ENCODE measurements at regions not wholly inside any gene's neighbourhood (a gene's known extent, or its start where the extent isn't known, plus 50 kb on each side); places are given as distances from the start of the nearest gene placed in this dataset.

DNA sequence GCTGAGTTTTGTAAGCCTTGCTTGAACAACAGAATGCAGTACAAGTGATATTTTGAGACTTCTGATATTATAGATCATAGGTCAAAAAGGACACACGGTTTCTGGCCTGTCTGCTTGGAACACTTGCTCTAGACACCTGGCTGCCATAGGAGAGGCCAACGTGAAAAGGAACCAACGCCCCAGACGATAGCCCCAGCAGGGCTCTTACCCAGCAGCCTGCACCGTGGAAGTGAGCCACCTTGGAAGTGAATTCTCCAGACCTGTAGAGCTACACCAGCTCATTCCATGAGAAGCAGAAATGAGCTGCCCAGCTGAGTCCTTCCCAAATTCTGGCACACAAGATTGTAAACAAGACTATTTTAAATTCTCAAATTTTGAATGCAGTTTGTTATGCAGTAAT, 323.1 kb downstream of the FBXO8 start:
- no peak for TF ChIP-seq CBX8 (IDR thresholded peaks at IDR 0.05; ENCODE audit: borderline replicate concordance, low read depth, low read length)
- no peak for TF ChIP-seq TAF1 (IDR thresholded peaks at IDR 0.05; ENCODE audit: low read depth, low read length)
- no peak for TF ChIP-seq JUND (IDR thresholded peaks at IDR 0.05; ENCODE audit: low read length)
- no peak for TF ChIP-seq SRF (IDR thresholded peaks at IDR 0.05; ENCODE audit: low read depth, low read length)
- TF ChIP-seq, protein P1, sequence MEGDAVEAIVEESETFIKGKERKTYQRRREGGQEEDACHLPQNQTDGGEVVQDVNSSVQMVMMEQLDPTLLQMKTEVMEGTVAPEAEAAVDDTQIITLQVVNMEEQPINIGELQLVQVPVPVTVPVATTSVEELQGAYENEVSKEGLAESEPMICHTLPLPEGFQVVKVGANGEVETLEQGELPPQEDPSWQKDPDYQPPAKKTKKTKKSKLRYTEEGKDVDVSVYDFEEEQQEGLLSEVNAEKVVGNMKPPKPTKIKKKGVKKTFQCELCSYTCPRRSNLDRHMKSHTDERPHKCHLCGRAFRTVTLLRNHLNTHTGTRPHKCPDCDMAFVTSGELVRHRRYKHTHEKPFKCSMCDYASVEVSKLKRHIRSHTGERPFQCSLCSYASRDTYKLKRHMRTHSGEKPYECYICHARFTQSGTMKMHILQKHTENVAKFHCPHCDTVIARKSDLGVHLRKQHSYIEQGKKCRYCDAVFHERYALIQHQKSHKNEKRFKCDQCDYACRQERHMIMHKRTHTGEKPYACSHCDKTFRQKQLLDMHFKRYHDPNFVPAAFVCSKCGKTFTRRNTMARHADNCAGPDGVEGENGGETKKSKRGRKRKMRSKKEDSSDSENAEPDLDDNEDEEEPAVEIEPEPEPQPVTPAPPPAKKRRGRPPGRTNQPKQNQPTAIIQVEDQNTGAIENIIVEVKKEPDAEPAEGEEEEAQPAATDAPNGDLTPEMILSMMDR (IDR thresholded peaks at IDR 0.05; ENCODE audit: control extremely low read depth in 1 of 3, insufficient read depth in 1 of 3, low read depth in 1 of 3, low read length in 3 of 3) = no peak
- no peak for TF ChIP-seq POLR2A (IDR thresholded peaks at IDR 0.05; ENCODE audit: control extremely low read depth in 1 of 2, low read depth in 2 of 2, low read length in 2 of 2)
- TF ChIP-seq EGR1 (IDR thresholded peaks at IDR 0.05; ENCODE audit: borderline replicate concordance, low read depth, low read length) = no peak
- TF ChIP-seq, protein P2, sequence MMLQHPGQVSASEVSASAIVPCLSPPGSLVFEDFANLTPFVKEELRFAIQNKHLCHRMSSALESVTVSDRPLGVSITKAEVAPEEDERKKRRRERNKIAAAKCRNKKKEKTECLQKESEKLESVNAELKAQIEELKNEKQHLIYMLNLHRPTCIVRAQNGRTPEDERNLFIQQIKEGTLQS (IDR thresholded peaks at IDR 0.05; ENCODE audit: insufficient read depth, low read depth, low read length) = no peak
- TF ChIP-seq TBP (IDR thresholded peaks at IDR 0.05; ENCODE audit: low read depth, low read length) = no peak
- no peak for TF ChIP-seq NRF1 (IDR thresholded peaks at IDR 0.05; ENCODE audit: low read depth, low read length)
- no peak for TF ChIP-seq SIN3A (conservative IDR thresholded peaks at IDR 0.05 in 1 of 2, IDR thresholded peaks at IDR 0.05 in 1 of 2; ENCODE audit: low read depth in 1 of 2, low read length in 2 of 2)
- TF ChIP-seq EP300 (IDR thresholded peaks at IDR 0.05; ENCODE audit: borderline replicate concordance in 1 of 2, low read depth in 2 of 2, low read length in 2 of 2) = no peak
